ENCODE measurements at regions not wholly inside any gene's neighbourhood (a gene's known extent, or its start where the extent isn't known, plus 50 kb on each side); places are given as distances from the start of the nearest gene placed in this dataset.
A peak's percentile ranks its signal among the peaks of the same experiment; 100 is the strongest.

DNA sequence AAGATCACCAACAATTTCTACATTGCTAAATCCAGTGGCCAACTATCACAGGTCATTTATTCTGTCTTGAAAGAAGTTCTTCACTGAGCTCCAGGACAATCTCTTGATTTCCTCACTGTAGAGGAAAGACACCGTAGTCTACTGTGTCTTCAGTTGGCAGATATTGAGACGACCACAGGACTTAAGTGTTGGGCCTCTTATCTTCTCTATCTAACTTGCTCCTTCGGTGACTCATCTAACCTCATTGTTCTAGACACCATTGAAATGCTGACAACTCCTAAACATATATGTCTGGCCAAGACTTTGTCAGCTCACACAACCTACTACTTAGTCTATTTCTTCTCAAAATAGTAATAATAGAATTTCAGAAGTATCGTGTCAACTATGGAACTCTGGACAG lies 425.8 kb downstream of the ARAP2 start:
- DNase-seq (ENCODE audit: extremely low read depth in 1 of 11, low read depth in 9 of 11, low spot score in 4 of 11), result no peak

DNA sequence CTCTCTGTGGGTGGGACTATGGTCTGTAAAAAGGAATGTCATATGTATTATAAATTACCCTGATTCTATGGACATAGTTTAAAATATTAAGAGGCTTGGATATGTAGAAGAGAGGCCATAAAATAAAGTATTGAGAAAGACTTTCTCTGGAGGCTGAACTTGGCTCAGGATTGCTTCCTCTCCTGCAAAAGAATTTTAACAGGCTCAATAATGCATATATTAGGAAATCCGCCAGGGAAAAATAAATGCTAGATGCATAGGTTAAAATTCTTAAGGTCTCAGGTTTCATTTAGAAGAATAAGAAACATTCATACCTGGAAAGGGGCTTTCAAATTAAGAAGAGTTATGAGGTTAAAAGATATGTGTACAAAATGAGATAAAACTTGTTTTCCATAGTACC lies 424.3 kb downstream of the ARAP2 start:
- no peak for DNase-seq (ENCODE audit: extremely low read depth in 1 of 11, low read depth in 9 of 11, low spot score in 4 of 11)

DNA sequence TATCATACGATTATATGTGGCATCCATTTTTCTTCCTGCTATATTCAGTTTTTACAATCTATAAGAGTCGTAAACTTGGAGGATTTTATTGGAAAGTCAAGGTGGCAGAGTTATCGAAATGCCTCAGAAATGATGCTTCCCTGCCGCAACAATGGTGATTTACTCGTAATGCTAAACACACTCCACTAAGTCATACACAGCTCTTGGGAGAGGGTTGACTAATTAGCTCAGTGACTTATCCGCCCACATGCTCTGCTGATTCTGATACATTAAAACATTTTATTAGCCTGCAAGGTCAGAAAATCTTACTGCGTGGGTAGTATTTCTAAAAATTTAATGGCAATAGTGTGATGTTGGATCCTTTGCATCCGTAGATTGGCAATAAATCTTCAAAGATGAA lies 420.1 kb downstream of the ARAP2 start:
- DNase-seq (ENCODE audit: extremely low read depth in 1 of 11, low read depth in 9 of 11, low spot score in 4 of 11), result no peak

DNA sequence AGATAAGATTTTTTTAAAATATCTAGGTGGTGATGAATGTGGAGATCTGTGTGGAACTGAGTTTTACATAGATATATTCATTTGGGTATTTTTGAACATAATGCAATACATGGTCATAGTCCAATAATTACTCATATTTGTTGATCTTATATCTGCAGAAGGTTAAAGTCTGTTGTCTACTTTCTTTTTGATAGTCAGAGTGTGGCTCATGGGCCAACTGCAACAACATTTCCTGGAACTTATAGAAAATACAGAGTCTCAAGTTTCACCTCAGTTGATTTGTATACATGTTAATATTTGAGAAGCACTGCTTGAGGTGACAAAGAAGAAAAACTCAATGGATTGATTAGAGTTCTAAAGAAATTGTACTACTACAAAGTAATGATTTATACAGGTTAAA lies 408.4 kb downstream of the ARAP2 start:
- no peak for DNase-seq (ENCODE audit: extremely low read depth in 1 of 11, low read depth in 9 of 11, low spot score in 4 of 11)

DNA sequence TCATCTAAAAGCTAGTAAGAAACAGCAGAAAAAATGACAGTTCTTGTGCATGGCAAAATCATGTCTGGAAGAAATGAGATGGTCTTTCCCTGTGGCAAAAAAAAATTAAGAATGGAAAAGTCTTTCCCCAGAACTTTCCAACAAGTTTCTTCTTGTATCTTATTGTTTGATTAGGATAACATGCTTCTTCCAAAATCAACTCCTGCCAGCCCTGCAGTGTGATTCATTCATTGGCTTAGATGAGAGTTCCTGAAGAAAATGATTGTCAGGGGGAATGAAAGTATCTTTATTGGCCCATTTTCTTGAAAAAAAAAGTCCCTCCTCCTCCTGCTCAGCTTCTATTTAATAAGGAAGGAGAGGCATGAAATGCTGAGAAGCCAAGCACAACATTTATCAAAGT lies 407.7 kb downstream of the ARAP2 start:
- DNase-seq (ENCODE audit: extremely low read depth in 1 of 11, low read depth in 9 of 11, low spot score in 4 of 11), result no peak

DNA sequence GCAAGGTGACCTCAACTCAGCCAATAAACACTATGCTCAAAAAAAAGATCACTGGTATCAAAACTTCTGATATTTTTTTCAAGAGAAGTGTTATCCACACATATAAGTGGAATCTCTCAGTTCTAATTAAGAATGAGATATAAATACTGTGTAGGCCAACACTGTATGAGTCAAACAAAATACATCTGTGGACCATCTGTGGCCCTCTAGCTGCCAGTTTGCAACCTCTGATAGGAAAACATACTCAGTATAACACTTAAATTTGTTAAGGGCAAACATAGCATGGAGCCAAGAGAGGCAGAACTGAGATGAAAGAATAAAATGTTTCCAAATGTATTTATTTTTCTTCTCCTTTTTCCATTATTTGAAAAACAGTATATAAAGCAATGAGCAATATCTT lies 377.3 kb downstream of the ARAP2 start:
- no peak for DNase-seq (ENCODE audit: extremely low read depth in 1 of 11, low read depth in 9 of 11, low spot score in 4 of 11)

DNA sequence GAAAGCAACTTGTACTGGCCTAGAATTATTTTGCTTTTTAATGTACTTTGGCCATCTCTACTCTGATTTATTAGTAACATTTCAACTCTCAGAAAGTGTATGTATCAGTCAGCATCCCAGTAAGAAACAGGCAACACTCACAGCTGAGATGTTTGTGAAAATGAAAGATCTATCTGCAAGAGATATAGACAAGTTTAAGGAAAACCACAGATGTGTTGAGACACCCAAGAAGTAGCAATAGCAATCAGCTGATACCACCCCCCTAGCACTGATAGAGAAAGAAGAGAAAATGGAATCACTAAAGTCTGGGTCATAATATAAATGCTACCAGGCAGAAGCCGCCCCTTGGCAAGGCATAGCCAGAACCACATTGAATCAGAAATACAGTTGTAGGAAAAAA lies 372.0 kb downstream of the ARAP2 start:
- DNase-seq (ENCODE audit: extremely low read depth in 1 of 11, low read depth in 9 of 11, low spot score in 4 of 11), result no peak

DNA sequence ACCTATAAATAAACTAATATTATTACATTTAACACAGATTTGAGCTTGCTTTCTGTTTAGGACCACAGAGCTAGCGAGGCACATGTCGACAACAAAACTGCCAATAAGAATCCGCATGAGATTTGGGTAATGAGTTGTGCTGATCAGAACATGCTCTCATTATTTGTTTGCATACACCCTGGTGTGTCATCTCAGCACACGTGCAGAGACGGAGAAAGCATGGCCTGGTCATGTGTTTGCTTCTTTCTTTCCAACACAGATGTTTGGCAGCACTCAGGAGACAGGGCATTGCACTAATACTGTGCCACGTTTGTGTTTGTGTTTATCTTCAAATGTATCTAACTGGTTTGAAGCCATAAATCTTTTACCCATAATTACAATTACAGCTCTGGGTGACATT lies 364.8 kb downstream of the ARAP2 start:
- no peak for DNase-seq (ENCODE audit: extremely low read depth in 1 of 11, low read depth in 9 of 11, low spot score in 4 of 11)

DNA sequence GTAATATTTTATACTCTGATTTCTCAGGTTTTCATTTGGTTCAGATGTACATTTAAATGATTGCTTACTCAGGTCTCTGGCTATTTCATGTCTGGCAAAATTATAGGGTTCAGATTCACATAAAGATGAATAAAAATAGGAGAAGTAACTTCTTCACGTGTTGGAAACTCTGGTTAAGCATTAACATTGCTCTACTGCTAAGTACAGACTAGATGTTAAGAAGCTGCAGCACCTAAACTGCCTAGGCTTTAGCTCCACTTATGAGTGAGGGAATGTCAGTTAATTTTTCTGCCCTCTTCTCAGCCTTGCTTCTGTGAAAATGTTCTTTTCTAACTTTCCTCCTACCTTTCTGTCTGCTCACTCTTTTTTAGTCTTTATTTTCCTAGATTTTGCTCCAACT lies 361.2 kb downstream of the ARAP2 start:
- no peak for DNase-seq (ENCODE audit: extremely low read depth in 1 of 11, low read depth in 9 of 11, low spot score in 4 of 11)

DNA sequence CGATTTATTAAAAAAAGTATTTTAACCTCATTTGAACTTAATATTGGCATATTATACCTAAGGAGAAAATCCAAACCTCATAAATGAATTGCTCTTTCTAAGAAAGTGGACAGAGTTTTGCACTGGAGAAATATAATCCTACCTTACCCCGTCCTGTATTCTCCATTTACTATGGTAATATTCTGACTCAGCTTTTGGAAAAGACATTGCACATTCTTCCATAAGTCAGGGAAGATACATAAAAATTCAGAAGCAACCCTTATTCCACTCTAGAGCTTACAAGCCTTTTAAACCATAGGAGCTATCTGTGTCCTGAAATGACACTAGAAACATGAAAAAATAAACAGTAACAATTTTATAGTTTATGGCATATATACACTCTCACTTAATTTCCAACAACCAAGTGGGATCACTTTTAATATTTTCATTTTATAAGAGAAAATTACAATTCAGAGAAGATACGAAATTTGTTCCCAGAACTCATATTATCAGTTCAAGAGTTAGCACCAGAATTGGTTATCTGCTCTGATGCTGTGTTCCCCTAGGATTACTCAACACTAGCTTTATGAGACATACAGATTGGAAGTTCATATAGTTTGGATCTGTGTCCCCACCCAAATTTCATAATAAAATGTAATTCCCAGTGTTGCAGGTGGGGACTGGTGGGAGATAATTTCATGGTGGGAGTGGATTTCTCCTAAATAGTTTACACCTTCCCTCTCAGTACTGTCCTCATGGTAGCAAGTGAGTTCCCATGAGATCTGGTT lies 359.4 kb downstream of the ARAP2 start:
- no peak for DNase-seq (ENCODE audit: extremely low read depth in 1 of 11, low read depth in 9 of 11, low spot score in 4 of 11)

DNA sequence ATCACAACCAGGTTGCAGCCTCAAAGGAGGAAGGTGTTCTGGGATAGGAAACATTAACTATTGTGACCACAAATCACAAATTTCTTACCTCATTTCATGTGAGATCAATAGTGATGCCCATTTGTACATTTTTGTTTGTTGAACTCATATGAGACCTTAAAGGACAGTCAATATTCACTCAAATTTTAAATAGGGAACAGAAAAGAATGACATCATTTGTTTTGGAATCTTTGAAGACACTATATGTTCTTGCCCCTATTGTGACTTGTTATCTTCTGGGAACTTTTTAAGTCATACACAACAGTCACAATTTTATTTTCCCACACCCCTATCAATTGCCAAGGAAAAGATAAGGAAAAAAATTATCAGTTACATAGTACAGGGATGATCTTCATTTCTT lies 346.5 kb downstream of the ARAP2 start:
- DNase-seq (ENCODE audit: extremely low read depth in 1 of 11, low read depth in 9 of 11, low spot score in 4 of 11), result no peak

DNA sequence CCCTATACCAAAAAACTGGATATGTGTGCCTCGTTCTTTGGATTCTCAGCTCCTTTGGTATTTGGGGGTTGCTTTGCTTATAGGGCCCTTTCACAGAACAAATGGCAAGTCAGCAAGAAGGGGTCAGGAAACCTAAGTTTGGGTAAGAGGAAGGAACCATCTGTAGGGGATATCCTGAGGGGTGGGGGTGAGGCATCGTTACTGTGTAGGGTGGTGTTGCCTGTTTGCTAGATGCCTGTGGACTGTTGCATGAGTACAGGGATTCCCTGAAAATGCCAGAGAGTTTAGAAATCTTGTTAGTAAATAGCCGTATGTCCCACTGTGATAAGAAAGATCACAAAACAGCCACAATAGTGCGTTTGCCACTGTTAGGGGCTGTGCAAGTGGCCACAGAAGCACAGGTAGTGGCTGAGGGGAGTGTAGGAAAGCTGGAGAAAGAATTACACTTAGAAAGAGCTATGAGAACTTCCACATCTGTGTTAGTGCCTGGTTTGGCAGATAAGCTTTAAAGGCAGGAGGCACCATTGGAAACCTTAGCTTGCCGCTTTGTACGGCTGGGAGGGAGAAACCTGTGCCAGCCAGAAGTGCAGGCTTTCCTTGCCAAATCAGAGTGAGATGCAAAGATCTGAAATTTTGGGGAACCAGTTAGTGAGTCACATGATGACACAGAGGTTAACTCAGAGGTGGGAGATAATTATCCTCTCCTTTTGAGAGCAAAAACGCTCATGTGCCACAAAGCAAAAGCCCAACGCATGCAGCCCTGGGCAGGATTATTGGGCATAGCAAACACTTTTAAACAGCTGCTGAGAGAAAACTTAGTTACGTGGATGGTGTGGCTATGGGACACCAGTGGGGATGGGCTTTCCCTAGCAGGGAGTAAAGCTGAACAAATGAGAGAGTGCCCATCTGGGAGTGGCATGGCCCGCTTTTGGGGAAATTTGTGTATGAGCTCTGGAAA lies 343.7 kb downstream of the ARAP2 start:
- no peak for DNase-seq (ENCODE audit: extremely low read depth in 1 of 11, low read depth in 9 of 11, low spot score in 4 of 11)

DNA sequence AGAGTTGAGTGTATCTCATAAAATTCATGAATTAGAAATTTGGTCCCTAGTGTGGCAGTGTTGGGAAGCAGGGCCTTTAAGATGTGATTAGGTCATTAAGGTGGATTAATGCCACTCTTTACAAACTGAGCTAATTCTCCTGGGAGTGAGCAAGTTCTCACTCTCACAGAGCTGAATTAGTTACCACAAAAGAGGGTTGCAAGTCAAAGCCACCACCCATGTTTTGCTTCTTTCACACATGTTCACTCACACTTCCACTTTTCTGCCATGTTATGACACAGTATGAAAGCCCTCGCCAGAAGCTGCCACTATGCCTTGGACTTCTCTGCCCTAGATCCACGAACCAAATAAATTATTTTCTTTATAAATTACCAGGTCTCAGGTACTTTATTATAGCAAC lies 332.1 kb downstream of the ARAP2 start:
- DNase-seq (ENCODE audit: extremely low read depth in 1 of 11, low read depth in 9 of 11, low spot score in 4 of 11), result no peak

DNA sequence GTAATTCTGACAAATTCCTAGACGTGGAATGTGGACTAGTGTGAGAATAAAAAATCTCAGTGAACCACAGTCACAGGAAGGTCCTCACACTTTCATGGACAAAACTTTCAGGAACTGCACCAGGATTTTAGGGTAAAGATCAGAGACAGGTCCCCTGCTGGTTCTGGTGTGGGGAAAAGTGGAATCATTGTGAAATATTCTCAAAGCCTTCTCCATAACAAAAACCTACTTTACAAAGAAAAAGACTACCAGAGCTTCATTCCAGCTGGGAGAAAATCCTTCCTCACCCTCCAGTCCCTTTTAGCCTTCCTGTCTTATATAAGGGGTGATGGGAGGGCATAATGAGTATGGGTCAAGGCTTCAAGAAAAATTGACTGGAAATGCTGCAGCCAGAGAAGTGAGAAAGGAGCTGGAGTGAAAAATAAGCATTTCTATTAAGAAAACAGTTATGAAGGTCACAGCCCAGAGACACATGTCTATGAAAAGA lies 325.8 kb downstream of the ARAP2 start:
- DNase-seq (ENCODE audit: extremely low read depth in 1 of 11, low read depth in 9 of 11, low spot score in 4 of 11), result no peak

DNA sequence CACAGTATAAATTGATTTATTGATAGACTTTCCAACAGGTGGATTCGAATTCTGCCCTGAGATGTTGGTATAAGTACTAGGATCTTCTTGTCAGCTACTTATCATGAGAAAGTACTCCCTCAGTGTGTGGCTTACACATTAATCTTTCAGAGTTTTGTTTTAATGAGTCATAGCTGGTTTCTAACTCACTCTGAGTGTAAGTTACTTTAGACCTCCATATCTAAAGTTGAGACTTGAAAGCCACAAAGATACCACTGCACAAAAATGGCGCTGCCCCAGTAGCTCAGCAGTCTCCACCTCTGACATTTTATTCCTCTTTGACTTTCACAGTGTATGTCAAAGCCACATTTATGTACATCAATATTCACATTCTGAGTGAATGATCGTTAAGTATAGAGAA lies 318.5 kb downstream of the ARAP2 start:
- DNase-seq (ENCODE audit: extremely low read depth in 1 of 11, low read depth in 9 of 11, low spot score in 4 of 11), result no peak

DNA sequence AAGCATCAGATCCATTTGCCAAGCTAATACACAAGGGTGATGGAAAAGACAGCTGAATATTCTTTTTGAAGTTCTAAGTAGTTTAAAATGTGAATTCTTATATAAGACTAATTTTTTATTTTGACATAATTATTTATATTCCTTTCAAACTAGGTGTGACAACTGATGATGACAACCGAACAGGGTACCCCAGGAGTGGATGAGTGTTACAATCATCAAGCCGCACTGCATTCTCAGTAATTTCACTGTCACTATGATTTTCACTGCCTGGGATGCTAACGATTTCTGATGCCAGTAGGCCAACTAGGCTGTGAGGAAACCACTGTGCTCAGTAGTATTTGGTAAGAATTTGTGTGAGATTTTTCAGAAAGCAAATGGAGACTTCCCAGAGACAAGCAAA lies 317.5 kb downstream of the ARAP2 start:
- no peak for DNase-seq (ENCODE audit: extremely low read depth in 1 of 11, low read depth in 9 of 11, low spot score in 4 of 11)

DNA sequence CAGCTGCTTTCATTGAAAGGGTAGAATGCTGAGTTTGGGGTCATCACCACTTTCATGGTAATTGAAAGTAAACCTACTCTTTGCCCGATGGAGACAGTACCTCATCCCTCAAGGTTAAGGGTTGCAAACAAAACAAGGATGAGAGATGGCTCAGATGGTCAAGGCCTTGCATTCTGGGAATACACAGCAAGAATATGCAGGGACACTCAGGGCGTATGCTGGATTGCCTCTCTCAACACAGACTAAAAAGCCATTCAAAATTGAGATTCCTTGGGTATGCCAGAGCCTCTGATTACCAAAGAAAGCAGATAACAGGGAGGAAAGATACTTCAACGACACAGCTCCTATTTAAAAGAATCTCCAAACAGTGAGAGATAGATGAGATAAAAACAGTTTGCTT lies 310.4 kb downstream of the ARAP2 start:
- DNase-seq (ENCODE audit: extremely low read depth in 1 of 11, low read depth in 9 of 11, low spot score in 4 of 11), result peak in 1 of 11 donors; percentile 9

DNA sequence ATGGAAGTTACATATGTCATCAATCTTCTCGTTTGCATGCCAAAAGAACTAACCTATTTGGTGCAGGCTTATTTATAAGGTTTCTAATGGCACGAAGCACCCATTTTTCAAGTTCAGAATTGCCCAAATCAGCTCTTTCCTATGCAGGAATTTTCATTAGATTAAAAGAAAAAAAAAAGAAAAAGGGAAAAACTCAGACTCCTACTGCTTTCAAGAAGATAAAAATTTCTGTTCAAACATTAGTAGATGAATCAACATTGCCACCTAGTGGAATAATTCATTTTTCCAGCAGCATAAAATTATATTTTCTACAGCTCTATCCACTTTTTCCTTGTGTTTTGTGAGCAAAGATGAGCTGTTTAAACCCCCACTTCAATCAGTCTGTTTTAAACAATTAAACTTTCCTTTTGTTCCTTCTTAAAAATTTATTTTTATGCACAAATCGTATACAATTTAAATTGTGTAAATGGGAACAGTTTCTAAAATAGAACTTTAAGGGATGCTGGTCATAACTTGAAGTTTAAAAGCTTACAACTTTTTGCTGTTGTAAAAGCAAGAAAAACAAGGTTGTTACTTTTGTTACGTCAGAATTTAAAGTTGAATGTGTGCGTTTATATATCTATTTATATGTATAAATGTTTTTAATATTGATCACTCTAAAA lies 309.9 kb downstream of the ARAP2 start:
- peak in 10 of 11 donors; percentile 15 to 53 (median 38) for DNase-seq (ENCODE audit: extremely low read depth in 1 of 11, low read depth in 9 of 11, low spot score in 4 of 11)

DNA sequence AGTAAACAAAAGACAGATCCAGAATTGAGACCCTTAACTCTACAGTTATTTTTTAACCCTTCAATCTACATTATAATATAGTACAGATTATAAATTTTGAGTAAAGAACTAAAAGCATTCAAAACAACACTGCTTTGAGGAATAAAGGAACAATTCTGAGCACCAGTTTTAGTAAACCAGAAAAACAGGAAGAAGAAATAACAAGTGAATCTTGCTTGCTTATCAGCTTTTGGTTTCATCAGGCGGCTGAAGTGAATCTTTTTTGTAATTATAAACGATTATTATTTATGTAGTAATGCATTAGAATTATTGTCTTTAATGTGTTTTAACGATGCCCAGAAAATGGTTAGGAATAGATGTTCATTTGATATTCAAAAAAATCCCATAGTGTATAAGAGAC lies 305.4 kb downstream of the ARAP2 start:
- no peak for DNase-seq (ENCODE audit: extremely low read depth in 1 of 11, low read depth in 9 of 11, low spot score in 4 of 11)

DNA sequence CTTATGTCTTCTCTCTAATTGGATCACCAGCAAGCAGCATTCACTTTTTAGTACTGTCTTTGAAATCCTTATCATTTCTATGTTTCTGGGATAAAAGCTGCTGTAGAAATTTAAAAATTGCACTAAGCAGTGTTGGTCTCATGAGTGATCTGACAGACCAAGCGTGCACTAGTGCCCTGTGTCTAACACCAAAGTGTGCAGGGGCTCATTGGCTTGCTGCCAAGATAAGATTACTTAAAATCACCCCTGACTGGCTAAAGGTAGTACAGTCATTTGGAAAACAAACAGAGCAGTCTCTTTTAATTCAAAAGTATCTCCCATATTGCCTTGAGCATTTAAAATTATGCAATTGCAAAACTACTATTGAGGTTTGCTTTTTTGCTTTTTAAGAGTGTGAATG lies 304.6 kb downstream of the ARAP2 start:
- DNase-seq (ENCODE audit: extremely low read depth in 1 of 11, low read depth in 9 of 11, low spot score in 4 of 11), result peak in 3 of 11 donors; percentile 8 to 12 (median 8)
